SKM-1 (cell line): ENCODE measurements at regions not wholly inside any gene's neighbourhood (a gene's known extent, or its start where the extent isn't known, plus 50 kb on each side); places are given as distances from the start of the nearest gene placed in this dataset.

ENCODE experiments used
- DNase-seq: peaks from one replicate; lab custom pipeline; 2025; ENCODE audit not compliant: unreplicated experiment; lab: John Stamatoyannopoulos, UW

DNA sequence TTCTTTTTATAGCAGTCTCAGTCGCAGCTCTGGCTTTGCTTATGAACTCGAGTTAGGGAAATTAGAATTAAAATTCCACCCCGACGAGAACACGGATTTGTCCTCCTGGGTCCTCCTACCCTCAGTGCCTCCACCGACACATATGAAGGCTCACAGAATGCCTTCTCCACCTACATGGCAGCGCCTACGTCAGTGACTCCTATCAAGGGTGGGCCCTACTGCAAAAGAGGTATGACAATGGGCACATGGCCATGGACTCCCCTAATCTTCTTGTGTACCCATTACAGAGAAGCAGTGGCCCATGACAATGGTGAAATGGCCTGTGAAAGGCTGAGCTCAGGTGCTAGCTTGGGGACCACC lies 173.0 kb upstream of the TLE3 start:
- no peak for DNase-seq

DNA sequence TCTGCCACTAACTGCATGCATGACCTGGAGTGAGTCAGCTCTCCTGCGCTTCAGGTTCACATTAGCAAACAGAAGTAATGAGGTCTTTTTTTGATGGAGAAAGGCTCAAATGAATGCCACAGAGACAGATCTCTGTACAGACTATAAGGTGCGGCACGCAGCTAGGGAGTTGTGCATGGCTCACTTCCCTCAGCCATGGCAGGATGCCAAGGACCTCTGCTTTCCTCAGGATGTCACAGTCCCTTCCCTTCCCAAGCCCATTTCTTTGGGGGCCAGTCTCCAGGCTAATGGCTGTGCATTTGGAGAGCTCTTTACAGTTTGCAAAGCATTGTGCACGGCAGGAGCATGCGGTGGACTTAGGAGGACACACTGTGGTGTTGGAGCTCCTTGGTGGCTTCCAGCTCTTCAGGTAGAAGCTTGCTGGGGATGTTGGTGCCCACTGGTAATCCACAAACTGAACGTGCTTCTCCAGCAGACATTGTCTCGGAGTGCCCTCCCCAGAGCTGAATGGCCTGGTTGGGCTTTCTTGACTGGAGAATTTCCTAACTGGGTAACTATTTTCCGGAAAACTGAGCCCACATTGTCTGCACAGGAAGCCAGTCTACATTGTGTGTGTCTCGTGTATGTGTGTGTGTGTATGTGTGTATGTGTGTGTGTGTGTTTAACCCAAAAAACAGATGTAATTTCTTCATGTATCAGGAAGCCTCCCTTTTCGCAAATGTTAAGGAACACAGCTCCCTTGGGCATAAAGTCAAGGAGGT lies 172.5 kb upstream of the TLE3 start:
- no peak for DNase-seq

DNA sequence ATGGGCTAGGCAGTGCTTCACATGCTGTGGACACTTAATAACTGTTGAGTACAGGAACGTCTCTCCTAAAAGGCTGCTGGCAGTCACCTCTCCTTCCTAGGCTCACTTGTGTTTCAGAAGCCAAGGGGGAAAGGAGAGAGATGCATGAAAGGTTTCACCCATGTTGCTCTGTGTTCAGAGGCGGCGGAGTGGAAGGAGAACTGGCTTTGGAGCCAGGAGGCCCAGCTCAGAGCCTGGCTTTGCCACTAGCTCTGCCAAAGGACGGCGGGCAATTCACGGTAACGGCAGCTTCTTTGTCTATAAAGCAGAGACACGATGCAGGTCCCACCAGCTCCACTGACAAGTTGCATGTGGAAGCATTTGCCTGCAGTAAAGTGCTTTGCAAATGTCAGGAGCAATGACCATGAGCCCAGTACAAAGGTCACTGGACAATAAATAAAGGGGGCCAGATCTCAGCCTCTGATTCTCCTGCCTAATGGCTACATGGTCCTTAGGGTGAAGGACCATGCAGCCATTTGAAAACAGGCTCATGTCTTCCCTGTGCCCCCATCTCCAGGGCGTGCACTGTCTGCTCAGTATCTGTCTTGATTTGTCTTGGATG lies 171.7 kb upstream of the TLE3 start:
- DNase-seq, result no peak

DNA sequence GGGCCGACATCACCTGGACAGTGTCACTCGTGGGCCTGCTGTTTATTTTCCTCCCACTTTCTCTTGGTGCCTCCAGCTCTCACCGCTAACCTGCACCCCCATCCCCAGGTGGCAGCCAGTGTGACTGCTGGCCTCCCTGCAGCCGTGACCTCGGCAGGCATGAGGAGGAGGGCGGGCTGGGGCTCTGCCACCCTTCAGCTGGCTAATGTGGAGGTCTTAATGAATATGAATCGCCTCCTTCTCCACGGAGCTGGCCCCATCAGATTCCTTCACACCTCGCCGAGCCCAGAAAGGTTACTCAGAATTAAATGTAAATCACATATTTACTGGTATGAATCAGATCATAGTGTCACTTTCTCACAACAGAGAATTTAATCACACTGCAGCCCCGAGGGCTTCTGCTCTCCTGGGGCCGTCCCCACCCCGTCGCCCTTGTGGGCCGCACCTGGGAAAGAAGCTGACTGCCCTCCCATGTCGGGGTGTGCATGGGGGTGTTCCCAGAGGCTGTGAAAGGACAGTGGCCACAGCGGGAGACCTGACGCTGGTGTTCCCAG lies 171.1 kb upstream of the TLE3 start:
- DNase-seq, result no peak

GRCh38 chr15:70267879-70268278 lies 170.2 kb upstream of the TLE3 start:
- DNase-seq, result no peak

GRCh38 chr15:70267306-70267705 lies 169.6 kb upstream of the TLE3 start:
- DNase-seq, result no peak

DNA sequence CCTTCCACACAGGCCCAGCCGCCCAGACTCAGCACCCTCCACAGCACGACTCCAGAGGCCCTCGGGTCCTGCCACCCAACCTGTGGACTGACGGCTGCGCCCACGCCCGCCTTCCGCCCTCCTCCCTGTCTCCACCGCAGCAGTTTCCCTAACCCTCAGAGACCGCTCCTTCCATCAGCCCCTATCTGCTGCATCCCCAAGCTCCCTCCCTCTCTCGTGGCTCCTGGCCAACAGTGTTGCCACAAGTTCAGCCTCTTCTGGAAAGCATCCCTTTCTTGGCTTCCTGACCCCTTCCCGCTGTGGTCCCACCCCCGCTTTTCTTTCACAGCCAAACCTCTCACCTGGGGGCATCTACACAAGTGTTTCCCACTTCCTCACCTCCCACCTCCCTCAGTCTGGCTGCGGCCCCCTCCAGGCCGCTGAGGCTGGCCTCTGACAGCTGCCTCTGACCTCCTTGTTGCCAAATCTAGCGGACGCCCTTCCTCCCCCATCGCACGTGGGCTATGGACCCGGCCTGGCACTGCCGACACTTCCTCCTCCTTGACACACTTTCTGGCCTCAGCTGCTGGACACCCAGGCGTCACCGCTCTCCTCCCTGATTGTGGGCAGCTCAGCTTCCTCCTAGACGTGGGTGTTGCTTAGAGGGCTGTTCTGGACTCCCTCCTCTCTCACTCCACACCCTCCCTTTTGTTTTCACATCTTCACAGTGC lies 168.8 kb upstream of the TLE3 start:
- DNase-seq, result peak; percentile 99

- no peak for DNase-seq
Observed at GRCh38 chr15:70265986-70266385, 168.3 kb upstream of the TLE3 start.

DNA sequence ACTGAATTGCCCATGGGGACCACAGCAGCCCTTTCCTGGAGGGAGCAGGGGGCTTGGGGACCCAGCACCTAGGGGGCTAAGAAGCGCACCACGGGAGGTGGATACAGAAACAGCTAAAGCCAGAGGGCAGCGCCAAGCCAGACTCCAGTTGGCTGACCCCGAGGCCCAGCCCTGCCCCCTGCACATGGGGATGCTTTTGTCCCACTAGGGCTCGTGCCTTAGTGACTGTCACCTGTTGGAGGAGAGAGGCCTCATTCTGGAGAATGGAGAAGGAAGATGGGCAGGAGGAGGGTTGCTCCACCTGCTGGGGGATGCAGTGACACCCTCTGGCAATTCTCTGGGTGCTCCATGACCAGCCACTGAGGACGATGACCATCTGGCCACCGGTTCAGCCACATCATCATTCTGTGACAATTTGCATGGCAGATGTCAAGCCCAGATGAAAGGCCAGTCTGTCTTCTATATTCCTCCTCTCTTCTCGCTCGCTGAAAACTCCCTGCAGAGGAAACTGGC lies 167.8 kb upstream of the TLE3 start:
- DNase-seq, result no peak

DNA sequence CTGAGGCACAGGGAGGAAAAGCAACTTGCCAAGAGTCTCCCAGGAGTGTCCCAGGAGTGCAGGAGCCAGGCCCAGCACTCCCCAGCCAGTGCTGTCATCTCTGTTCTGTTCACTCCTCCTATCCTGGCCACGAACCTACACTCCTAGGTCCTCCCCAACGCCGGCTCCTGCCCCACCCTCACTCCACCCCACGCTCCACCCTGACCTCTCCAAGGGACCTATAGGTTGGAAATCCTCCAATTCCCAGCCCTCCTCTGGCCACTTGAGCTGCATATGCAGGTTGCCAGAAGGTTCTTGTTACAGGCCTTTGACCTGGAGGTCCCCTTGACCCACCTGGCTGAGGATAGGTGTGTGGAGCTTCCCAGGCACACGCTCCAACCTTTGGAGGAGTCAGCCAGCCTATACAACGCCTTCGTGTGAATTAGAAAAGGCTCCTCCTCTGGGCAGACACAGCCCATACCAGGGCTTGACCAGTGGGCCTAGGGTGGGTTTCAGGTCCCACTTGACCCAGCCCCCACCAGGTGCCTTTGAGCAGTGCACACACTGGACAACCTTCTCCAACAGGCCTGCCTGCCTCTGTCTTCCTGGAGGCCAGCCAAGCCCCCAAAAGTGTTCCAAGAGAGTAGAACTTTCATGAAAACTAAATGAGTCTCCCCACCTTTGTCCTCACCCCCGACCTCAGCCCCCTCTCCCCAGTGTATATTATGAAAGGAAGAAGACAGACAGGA lies 167.2 kb upstream of the TLE3 start:
- DNase-seq, result no peak

- peak; percentile 90 for DNase-seq
Observed at GRCh38 chr15:70264014-70264582, 166.4 kb upstream of the TLE3 start.

DNA sequence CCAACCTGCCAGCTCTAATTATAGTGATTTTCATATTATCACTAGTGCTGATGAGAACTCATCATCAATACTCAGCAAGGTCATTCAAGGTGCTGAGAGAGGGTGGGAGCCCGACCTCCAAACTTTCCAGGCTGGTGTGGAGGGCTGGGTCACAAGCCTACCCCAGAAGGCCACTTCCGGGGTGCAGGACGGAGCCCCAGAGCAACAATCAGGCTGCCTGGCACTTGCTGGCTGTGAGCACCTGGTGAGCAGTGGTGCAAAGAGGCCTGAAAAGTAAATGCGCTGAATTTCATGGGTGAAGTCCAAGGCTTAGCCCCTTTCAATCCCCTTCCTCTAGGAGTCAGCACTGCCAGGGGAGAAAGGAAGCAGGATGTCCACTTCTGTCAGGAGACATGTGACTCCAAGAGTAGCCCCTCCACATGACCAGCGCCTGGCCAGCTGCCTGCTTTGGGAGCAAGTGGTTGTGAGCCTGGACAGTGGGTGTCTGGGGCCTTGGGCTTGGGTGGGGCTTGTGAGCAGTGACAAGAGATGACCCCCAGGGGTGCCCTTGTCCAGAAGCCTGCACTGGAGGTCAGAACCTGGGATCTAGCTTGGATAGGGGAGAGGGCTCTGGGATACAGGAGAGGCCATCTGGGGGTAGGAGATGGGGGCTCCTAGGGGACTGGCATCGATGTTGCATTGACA lies 165.0 kb upstream of the TLE3 start:
- DNase-seq, result no peak

DNA sequence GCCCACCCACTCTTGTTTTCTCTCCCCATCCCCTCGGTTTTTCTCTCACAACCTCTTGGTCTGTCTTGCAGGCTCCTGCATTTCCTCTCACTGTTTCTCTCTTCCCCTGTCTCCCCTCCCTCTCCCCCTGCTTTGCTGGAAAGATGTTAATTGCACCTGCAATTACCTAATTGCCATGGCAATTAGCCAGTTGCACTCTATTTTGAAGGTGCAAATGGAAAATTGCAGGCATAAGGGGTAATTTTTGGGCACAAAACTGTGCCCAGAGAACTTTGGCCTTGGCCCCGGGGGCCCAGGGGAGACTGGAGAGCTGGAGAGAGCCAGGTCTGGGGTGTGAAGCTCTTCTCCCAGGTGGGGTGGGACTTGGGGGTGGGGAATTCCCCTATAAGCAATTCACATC lies 164.5 kb upstream of the TLE3 start:
- DNase-seq, result no peak

DNA sequence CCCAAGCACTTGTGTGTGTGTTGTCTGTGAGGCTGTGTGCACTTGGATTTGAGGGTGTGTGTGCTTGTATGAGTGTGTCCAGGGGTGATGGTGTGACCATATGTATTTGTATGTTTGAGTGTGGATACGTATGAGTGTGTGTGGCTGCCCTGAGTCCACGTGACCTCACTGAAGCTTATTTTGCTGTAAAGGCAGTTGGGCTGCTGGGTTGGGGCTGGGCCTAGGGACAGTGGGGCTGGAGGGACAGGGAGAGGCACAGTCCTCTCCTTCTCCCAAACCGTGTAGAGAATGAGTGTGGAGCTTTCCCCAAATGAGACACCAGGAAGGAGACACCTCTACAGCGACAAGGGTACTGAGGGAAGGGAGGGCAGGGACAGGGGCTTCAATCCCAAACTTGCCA lies 163.4 kb upstream of the TLE3 start:
- DNase-seq, result no peak

DNA sequence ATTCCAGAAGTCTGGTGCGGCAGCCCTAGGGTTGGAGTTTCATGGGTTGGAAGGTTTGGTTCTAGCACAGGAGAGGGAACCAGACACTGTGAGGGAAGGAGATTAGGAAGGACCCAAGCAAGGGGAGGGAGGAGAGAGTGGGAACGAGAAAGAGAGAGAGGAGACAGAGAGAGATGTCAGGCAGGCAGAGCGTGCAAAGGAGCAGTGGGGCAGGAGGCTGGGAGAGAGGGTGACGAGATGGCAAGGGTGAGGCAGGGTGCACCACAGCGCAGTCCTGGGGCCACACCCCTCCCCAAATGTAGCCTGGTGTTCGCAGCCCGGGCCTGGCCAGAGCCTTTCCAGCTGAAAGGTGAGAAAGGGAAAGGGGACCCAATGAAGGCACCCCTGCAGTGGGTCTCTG lies 162.9 kb upstream of the TLE3 start:
- no peak for DNase-seq

DNA sequence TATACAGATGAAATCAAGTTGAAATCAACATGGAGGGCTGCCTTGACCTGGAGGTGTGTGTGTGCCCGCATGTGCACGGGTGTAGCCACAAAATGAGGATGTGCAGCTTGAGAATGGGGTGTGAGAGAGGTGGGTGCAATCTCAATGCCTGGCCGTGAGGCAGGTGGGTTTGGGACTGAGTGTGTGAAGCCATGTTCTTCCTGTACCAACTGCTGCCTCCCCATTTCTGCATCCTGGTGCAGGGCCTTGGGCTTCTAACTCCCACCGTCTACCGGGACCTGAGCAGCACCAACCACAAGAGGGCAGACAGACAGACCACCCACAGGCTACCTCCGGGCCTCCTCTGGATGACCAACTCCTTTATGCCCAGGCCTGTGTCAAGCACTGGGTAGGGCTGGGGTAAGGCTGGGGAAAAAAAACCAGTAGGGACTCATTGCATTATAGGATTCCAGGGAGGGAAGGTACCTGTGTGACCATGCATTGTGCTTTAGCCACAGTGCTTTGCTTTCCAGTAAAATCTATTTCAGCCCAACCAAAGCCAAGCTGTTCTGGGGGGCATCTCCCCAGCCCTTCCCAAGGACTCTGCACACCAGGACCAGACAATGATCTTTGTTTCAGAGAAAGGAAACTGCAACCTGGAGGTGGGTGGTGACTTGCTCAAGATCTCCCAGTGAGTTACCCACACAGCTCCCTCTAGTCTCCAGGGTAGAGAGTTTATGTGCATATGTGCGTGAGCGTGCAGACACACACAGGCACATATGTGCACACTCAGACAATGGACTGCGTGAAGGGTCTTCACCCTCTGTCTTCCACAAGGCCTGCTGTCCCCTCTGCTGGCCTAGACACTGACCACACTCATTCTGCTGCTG lies 162.2 kb upstream of the TLE3 start:
- no peak for DNase-seq

GRCh38 chr15:70259028-70259424 lies 161.3 kb upstream of the TLE3 start:
- DNase-seq, result no peak

GRCh38 chr15:70258369-70259027 lies 160.8 kb upstream of the TLE3 start:
- DNase-seq, result peak; percentile 87
